ENCODE measurements at regions not wholly inside any gene's neighbourhood (a gene's known extent, or its start where the extent isn't known, plus 50 kb on each side); places are given as distances from the start of the nearest gene placed in this dataset.
"Not testable (repeated sequence)": the region's sequence is repeated elsewhere in the genome, so short reads cannot be mapped to it uniquely, and the experiment has no call there.

- FAIRE-seq (no peak), DNase-seq (ENCODE audit: insufficient read length, low spot score) (no peak)
Observed at GRCh38 chr4:59583845-59584568, 1616.1 kb upstream of the ADGRL3 start.

DNA sequence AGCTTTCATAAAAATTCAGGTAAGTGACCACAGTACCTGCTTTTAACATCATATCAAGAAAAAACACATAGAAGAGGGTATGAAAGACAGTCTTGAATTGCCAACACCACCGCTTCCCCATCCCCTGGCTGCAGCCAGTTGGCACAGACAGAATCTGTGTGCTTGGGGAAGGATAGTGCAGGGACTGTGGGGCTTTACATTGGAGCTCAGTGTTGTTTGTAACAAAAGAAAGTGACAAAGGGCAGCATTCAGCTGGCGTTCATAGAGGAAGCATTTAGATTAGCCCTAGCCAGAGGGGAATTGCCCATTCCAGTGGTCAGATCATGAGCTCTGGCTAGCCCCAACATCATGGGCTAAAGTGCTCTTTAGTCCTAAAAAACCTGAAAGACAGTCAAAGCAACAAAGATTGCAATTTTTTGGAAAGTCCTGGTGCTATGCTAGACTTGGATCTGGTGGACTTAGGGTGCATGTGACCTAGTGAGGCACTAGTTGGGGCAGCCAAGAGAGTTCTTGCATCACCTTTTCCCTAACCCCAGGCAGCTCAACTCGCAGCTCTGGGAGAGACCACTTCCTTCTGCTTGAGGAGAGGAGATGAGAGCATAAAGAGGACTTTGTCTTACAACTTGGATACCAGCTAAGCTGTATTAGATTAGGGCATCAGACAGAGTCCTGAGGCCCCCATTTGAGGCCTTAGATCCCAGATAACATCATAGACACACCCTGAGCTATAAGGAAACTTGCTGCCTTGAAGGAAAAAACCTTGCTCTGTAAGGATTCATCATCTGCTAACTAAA lies 1602.4 kb upstream of the ADGRL3 start:
- FAIRE-seq (no peak), DNase-seq (ENCODE audit: insufficient read length, low spot score) (no peak)

DNA sequence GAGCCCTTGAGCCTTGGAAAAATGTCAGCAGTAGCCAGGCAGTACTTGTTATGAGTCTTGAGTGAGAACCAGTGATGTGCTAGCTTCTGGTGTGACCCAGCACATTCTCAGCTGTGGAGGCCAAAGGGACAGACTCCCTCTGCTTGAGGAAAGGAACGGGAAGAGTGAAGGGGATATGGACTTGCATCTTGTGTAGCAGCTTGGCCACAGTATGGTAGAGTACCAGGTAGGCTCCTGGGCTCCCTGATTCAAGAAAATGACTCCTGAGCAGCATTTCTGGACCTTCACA lies 1601.9 kb upstream of the ADGRL3 start:
- no peak for DNase-seq (ENCODE audit: insufficient read length, low spot score)
- FAIRE-seq, result no peak

GRCh38 chr4:59608466-59608865 lies 1591.7 kb upstream of the ADGRL3 start:
- DNase-seq (ENCODE audit: insufficient read length, low spot score) (no peak), FAIRE-seq (no peak)

DNA sequence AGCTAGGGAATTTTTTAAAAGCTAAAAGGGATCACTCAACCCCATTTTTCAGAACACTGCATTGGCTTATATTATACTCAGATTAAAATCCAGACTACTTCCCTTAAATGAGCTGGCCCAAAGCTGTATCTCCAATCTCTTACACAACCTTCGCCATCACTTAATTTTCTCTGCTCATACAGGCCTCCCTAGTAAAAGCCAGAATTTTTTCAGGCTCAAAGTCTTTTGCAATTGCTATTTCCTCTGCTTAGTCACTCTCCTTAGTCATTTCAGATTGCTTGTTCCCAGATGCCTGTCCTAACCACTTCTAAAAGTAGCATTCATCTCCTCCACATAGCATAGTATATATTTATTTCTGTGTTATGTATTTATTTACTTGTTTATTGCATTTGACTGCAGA lies 1587.9 kb upstream of the ADGRL3 start:
- no peak for FAIRE-seq
- DNase-seq (ENCODE audit: insufficient read length, low spot score), result no peak

GRCh38 chr4:59615316-59615715 lies 1584.8 kb upstream of the ADGRL3 start:
- no peak for FAIRE-seq

DNA sequence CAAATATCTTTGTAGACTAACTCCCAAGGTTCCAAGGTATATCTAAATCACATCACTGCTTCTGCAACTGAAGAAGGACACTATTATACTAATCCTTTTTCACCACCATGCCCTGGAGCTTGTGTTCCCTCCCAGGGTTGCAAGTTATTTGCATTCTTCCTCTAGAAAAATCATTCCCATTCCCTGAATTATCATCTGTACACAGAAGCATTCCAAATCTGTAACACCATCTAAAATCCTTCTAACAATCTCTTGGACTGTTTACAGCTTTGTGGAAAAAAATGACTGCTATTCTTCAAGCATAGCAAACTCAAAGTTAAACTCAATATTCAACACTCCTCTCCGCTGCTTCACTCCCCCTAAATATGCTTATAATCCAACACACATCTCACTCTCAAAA lies 1570.8 kb upstream of the ADGRL3 start:
- FAIRE-seq (no peak), DNase-seq (ENCODE audit: insufficient read length, low spot score) (no peak)

More at GRCh38 chr4:59615316-59615715, 1584.8 kb upstream of the ADGRL3 start:
- DNase-seq (ENCODE audit: insufficient read length, low spot score), result no peak

- FAIRE-seq (no peak), DNase-seq (ENCODE audit: insufficient read length, low spot score) (no peak)
Observed at GRCh38 chr4:59630235-59630634, 1569.9 kb upstream of the ADGRL3 start.

DNA sequence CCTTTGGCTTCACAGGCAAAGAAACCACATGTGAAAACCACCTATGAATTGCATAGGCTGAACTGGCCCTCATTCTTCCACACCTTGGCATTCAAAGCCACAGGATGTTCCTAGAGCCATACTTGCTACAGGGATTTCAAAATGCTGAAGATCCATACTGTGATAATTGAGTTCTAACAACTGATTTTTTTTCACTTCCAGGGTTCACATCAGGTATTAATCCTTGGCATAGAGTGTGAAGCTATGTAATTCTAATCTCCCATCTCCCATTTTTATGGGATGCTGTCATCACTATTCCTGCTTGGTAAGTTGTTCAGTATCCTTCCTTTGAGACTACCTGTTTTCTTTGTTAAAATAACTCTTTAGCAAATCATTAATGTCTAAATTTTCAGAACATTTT lies 1569.2 kb upstream of the ADGRL3 start:
- FAIRE-seq (no peak), DNase-seq (ENCODE audit: insufficient read length, low spot score) (no peak)

DNA sequence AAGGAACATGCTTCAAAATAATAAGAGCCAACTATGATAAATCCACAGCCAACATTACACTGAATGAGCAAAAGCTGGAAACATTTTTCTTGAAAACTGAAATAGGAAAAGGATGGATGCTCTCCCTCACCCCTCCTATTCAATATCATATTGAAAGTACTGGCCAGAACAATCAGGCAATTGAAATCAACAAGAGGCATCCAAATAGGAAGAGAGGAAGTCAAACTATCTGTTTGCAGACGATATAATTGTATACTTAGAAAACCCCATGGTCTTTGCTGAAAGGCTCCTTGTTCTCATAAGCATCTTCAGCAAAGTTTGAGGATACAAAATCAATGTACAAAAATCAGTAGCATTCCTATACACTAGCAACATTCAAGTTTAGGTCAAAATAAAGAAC lies 1562.5 kb upstream of the ADGRL3 start:
- DNase-seq (ENCODE audit: insufficient read length, low spot score) (no peak), FAIRE-seq (no peak)

DNA sequence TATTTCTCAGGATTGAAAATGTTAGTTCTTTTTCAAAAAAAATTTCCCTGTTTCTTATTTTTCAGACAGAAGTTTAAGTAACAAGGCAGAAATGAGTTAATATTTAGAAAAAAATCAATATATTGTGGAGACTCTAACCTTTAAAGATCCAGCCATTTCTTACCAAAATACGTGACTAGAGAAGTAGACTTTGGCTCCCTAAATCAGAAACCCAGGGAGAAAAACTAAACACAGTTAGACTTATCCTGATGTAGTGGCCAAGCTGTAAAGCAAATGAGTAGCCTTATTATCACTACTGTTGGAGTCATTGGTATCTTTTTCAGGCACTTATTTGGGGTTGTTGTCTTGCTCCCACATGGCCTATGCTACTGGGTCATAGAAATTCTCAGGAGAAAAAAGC lies 1556.4 kb upstream of the ADGRL3 start:
- FAIRE-seq, result no peak
- no peak for DNase-seq (ENCODE audit: insufficient read length, low spot score)

DNA sequence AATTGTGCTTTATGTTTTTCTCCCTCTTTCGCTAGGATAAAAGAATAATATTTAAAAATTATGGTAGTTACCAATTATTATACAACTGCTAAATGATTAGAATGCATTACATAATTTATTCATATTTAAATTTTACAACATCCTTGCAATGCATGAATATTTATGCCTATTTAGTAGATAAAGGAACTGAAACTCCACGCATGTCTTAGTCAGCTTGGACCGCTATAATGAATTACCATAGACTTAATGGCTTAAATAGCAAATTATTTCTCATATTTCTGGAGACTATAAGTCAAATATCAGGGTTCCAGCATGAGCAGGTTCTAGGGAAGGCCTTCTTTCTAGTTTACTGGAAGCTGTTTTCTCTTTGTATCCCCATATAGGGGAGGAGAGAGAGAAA lies 1555.4 kb upstream of the ADGRL3 start:
- FAIRE-seq, result no peak
- no peak for DNase-seq (ENCODE audit: insufficient read length, low spot score)

GRCh38 chr4:59646082-59646481 lies 1554.0 kb upstream of the ADGRL3 start:
- FAIRE-seq, result no peak

GRCh38 chr4:59647011-59647410 lies 1553.1 kb upstream of the ADGRL3 start:
- DNase-seq (ENCODE audit: insufficient read length, low spot score) (no peak), FAIRE-seq (no peak)

More at GRCh38 chr4:59646082-59646481, 1554.0 kb upstream of the ADGRL3 start:
- no peak for DNase-seq (ENCODE audit: insufficient read length, low spot score)

- FAIRE-seq, result no peak
Observed at GRCh38 chr4:59647500-59647899, 1552.6 kb upstream of the ADGRL3 start.

DNA sequence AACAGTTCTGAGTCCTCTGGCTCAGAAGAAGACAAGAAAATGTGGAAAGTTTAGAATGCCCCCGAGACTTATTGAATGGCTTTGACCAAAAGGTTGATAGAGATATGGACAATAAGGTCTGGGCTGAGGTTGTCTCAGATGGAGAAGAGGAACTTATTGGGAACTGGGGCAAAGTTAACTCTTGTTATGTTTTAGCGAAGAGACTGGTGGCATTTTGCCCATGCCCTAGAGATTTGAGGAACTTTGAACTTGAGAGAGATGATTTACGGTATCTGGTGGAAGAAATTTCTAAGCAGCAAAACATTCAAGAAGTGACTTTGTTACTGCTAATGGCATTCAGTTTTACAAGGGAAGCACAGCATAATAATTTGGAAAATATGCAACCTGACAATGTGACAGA lies 1549.3 kb upstream of the ADGRL3 start:
- no peak for FAIRE-seq
- no peak for DNase-seq (ENCODE audit: insufficient read length, low spot score)

More at GRCh38 chr4:59647500-59647899, 1552.6 kb upstream of the ADGRL3 start:
- no peak for DNase-seq (ENCODE audit: insufficient read length, low spot score)

DNA sequence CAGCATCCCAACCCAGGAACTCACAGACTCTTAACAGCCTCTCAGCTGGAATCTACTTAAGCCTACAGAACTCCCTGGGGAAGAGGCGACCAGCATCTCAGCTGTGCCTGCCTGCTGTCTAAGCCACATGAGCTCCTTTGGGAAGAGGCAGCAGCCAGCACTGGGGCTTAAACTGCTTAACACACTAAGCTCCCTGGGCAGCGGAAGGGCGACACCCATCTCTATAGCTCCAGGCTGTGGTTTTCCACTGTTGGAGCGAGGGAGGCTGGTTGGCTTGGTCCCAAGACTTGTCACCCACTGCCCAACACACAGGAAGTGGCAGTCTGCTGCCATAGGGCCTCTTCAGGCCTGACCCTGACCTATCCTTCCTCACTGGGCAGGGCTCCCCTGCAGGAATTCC lies 1544.1 kb upstream of the ADGRL3 start:
- FAIRE-seq, result no peak
- DNase-seq (ENCODE audit: insufficient read length, low spot score), result no peak

- no peak for FAIRE-seq
Observed at GRCh38 chr4:59664771-59665170, 1535.4 kb upstream of the ADGRL3 start.

GRCh38 chr4:59666645-59667044 lies 1533.5 kb upstream of the ADGRL3 start:
- FAIRE-seq (no peak), DNase-seq (ENCODE audit: insufficient read length, low spot score) (no peak)

More at GRCh38 chr4:59664771-59665170, 1535.4 kb upstream of the ADGRL3 start:
- no peak for DNase-seq (ENCODE audit: insufficient read length, low spot score)

- DNase-seq (ENCODE audit: insufficient read length, low spot score), result no peak
- no peak for FAIRE-seq
Observed at GRCh38 chr4:59671037-59671436, 1529.1 kb upstream of the ADGRL3 start.

DNA sequence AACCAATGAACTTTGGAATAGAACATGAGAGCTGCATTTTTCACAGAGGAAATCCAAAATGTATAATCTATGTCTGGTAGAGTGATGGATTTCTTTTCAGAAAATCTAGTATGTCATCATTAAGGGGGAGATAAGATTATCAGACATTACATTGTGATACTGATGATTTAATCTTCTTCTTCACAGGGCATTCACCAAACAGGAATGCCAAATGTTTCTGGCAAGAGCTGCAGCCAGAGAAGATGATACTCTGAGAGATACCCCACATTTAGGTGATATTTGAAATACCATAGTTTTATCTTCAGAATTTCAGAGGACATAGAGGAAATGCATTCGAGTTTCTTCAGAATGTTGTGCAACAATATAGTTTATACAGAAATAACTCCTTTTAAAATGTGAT lies 1523.7 kb upstream of the ADGRL3 start:
- FAIRE-seq (no peak), DNase-seq (ENCODE audit: insufficient read length, low spot score) (no peak)

- FAIRE-seq; DNase-seq (ENCODE audit: insufficient read length, low spot score): not testable (repeated sequence)
Observed at GRCh38 chr4:59676992-59677391, 1523.1 kb upstream of the ADGRL3 start.
